Renal pelvis (tissue), 1 donor: ENCODE measurements at regions not wholly inside any gene's neighbourhood (a gene's known extent, or its start where the extent isn't known, plus 50 kb on each side); places are given as distances from the start of the nearest gene placed in this dataset.
"Not testable (repeated sequence)": the region's sequence is repeated elsewhere in the genome, so short reads cannot be mapped to it uniquely, and the experiment has no call there.

ENCODE experiments used
- DNase-seq: peaks from one replicate; pipeline ENCODE4 v3.0.0-alpha.2; 2013

GRCh38 chr20:7790189-7790588 is 150.1 kb downstream of the HAO1 start:
- DNase-seq, result no peak

DNA sequence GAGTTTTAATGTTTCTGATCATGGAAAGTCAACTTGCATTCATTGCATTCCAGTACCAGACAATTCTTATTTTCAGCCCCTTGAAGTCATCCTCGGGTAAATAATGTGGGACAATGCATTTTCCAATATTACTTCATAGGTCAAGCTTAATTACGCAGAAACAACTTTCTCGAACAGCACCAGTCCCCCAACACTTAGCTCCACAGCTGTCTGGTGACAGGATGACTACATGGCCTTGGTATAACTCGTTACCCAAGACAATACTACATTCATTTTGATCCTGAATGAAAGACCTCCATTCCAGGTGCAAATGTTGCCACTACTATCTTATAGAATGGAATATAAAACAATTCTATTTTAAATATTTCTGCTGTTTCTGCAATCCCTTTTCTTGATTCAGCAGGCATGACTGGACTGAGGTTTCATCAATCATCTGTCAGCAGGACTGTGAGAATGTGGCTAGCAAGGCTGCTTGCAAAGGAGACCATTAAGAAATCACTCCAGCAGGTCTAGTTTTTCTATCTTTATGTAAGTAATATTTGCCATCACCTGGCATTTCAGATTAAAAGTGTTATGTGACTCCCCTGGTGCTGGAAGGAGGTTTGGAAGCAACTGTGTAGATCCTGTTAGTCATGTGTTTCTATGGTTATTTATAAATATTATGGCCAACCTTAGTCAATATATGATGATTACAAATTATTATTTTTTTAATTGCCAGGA is 147.9 kb downstream of the HAO1 start:
- DNase-seq, result no peak

- no peak for DNase-seq
Observed at GRCh38 chr20:7798176-7798575, 142.1 kb downstream of the HAO1 start.

- DNase-seq, result no peak
Observed at GRCh38 chr20:7799862-7800261, 140.4 kb downstream of the HAO1 start.

DNA sequence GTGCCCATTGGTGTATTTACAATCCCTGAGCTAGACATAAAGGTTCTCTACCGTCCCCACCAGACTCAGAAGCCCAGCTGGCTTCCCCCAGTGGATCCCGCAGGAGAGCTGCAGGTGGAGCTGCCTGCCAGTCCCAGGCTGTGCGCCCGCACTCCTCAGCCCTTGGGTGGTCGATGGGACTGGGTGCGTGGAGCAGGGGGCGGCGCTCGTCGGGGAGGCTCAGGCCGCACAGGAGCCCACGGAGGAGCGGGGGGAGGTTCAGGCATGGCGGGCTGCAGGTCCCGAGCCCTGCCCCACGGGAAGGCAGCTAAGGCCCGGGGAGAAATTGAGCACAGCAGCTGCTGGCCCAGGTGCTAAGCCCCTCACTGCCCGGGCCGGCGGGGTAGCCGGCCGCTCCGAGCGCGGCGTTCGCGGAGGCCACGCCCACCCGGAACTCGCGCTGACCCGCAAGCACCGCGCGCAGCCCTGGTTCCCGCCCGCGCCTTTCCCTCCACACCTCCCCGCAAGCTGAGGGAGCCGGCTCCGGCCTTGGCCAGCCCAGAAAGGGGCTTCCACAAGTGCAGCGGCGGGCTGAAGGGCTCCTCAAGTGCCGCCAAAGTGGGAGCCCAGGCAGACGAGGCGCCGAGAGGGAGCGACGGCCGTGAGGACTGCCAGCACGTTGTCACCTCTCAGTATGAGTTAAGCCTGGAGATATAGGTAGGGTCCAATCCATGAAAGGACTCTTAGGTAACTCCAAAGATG is 136.7 kb downstream of the HAO1 start:
- DNase-seq, result not testable (repeated sequence)

GRCh38 chr20:7806831-7807230 is 133.4 kb downstream of the HAO1 start:
- no peak for DNase-seq

GRCh38 chr20:7817286-7817685 is 123.0 kb downstream of the HAO1 start:
- DNase-seq, result no peak

DNA sequence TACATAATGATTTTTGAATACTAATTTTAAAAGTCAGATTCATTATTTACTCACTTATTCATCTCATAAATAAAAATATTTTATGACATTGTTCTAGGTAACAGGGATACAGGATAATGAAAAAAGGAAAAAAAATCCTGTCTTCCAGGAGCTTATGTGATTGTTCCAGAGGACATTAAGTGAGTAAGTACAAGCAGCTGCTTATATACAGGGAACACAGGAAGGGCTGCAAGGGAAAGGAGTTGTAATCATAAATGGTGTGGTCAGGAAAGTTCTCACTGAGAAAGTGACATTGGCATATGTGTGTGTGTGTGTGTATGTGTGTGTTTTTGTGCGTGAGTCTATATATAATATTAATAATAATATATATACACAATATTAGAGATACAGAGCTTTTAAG is 121.8 kb downstream of the HAO1 start:
- DNase-seq, result no peak

- DNase-seq, result no peak
Observed at GRCh38 chr20:7820897-7821296, 119.4 kb downstream of the HAO1 start.

- DNase-seq, result no peak
Observed at GRCh38 chr20:7822772-7823171, 117.5 kb downstream of the HAO1 start.

DNA sequence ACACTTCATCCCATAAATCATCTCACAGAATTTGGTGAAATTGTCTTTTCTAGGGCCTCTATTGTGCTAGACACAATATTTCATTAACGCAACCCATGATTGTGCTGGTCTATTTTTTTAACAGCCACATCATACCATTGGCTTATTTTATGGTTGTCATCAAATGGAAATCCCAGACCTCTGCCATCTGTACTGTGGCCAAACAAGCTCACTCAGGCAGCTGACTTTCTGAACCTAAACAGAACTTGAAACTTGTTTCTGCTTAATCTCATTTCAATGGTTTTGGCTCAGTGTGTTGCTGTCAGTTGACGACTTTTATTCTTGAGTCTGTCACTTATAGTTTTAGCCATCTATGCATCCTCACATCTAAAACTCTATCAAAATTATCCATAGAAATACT is 111.8 kb downstream of the HAO1 start:
- no peak for DNase-seq

- DNase-seq, result no peak
Observed at GRCh38 chr20:7829031-7829430, 111.2 kb downstream of the HAO1 start.

DNA sequence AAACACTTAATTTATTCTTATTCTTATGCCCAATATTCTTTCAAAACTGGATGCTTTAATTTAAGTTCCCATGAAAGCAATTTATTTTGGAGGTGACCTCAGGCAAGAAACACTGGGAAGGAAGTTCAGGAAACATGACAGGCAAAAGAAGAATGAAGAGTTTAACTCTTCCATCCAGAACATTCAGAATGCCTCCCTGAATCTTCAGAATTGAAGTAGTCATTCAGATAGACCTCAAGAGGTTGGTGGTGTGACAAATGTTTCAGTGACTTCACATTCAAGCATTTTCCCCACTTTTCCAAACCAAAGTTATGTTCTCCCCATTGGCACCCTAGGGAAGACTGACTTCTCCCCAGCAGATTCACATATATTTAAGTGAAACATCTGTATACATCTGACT is 110.5 kb downstream of the HAO1 start:
- DNase-seq, result no peak
